K562 (cell line): ENCODE measurements at regions not wholly inside any gene's neighbourhood (a gene's known extent, or its start where the extent isn't known, plus 50 kb on each side); places are given as distances from the start of the nearest gene placed in this dataset.

ENCODE experiments used
- FIP1L1 ChIP-seq: fragments of 200-400 bp; formaldehyde crosslinking; IDR thresholded peaks from 2 replicates; pipeline ENCODE4 v1.6.1; 2018; ENCODE audit warnings: mild to moderate bottlenecking, low read depth, low read length; ENCODE audit not compliant: poor library complexity, severe bottlenecking
- GTF2E2 ChIP-seq: fragments of 200-800 bp; sonication (Bioruptor generic); IDR thresholded peaks from 2 replicates; pipeline ENCODE4 v1.6.1; 2016; ENCODE audit warnings: missing genetic modification characterization, missing compliant biosample characterization
- HDAC1 ChIP-seq, 2 experiments: fragments of 450-650 bp; IDR thresholded peaks; 2 replicates each; pipeline ENCODE4 v1.6.1; 2016 to 2017; ENCODE audit warnings: inconsistent platforms in 1 of 2, mild to moderate bottlenecking in 1 of 2, moderate library complexity in 1 of 2
- HNRNPUL1 ChIP-seq: fragments of 200-400 bp; formaldehyde crosslinking; IDR thresholded peaks from 2 replicates; pipeline ENCODE4 v1.6.1; 2017; ENCODE audit warnings: low read length
- MAZ ChIP-seq, 2 experiments: fragments of 450-650 bp in 1 of 2; sonication (generic) in 1 of 2; formaldehyde crosslinking; IDR thresholded peaks in 1 of 2; conservative IDR thresholded peaks in 1 of 2; 2 replicates each; pipeline versions ENCODE4 v1.4.0 to v1.5.0; 2020; ENCODE audit warnings: mild to moderate bottlenecking in 1 of 2, missing genetic modification reagents in 1 of 2
- MYC ChIP-seq, 2 experiments: fragments of 250-450 bp in 1 of 2; sonication (Bioruptor Pico) in 1 of 2; IDR thresholded peaks; 2 replicates each; pipeline versions ENCODE4 v1.5.1 to v1.6.1; 2012 to 2021; ENCODE audit warnings: low read depth in 2 of 2, borderline replicate concordance in 1 of 2, improper control_type of control experiment in 1 of 2, low read length in 1 of 2, mild to moderate bottlenecking in 1 of 2, moderate library complexity in 1 of 2
- PREB ChIP-seq: sonication (generic); formaldehyde crosslinking; IDR thresholded peaks from 2 replicates; pipeline ENCODE4 v1.8.1; 2023; ENCODE audit warnings: mild to moderate bottlenecking, missing genetic modification reagents
- RBM39 ChIP-seq: fragments of 200-400 bp; formaldehyde crosslinking; optimal IDR thresholded peaks from 2 replicates; pipeline ENCODE3; 2018; ENCODE audit warnings: low read depth, low read length
- RFX5 ChIP-seq: IDR thresholded peaks from 2 replicates; pipeline ENCODE4 v1.6.1; 2011; ENCODE audit warnings: low read depth, mild to moderate bottlenecking, improper control_type of control experiment, low read length
- TARDBP ChIP-seq: fragments of 450-650 bp; IDR thresholded peaks from 2 replicates; pipeline ENCODE4 v1.6.1; 2016
- ZBTB34 ChIP-seq: fragments of 250-450 bp; sonication (Bioruptor Pico); IDR thresholded peaks from 2 replicates; pipeline ENCODE4 v1.8.0; 2021; ENCODE audit warnings: mild to moderate bottlenecking, moderate library complexity
- ZHX1 ChIP-seq: fragments of 150-350 bp; conservative IDR thresholded peaks from 2 replicates; pipeline ENCODE4 v1.6.1; 2014; ENCODE audit warnings: low read length
- ZNF584 ChIP-seq: fragments of 200-800 bp; sonication (Bioruptor generic); IDR thresholded peaks from 2 replicates; pipeline ENCODE4 v1.6.1; 2016; ENCODE audit warnings: low read depth, mild to moderate bottlenecking, missing genetic modification characterization, missing compliant biosample characterization

GRCh38 chr16:73122604-73123391 lies 74.9 kb upstream of the ZFHX3 start (continued):
- no peak for TF ChIP-seq PREB (CRISPR knock-in tag)
- no peak for TF ChIP-seq MYC (IDR thresholded peaks at IDR 0.05; ENCODE audit: low read depth, low read length)
- no peak for TF ChIP-seq MYC (CRISPR knock-in tag; IDR thresholded peaks at IDR 0.05; ENCODE audit: borderline replicate concordance, low read depth)
- TF ChIP-seq ZNF584 (CRISPR knock-in tag): no peak
- no peak for TF ChIP-seq FIP1L1
- no peak for TF ChIP-seq HDAC1 (IDR thresholded peaks at IDR 0.05)
- no peak for TF ChIP-seq RBM39
- no peak for TF ChIP-seq RFX5
- TF ChIP-seq ZHX1: no peak
- no peak for TF ChIP-seq GTF2E2 (tag)
- TF ChIP-seq TARDBP: no peak
- TF ChIP-seq MAZ (CRISPR knock-in tag; conservative IDR thresholded peaks at IDR 0.05 in 1 of 2, IDR thresholded peaks at IDR 0.05 in 1 of 2): no peak
- no peak for TF ChIP-seq HNRNPUL1
- TF ChIP-seq ZBTB34 (CRISPR knock-in tag): no peak
